Neuronal stem cell (in vitro differentiated cells): ENCODE measurements at regions not wholly inside any gene's neighbourhood (a gene's known extent, or its start where the extent isn't known, plus 50 kb on each side); places are given as distances from the start of the nearest gene placed in this dataset.

Experiments used
- DNase-seq: peaks from one replicate; pipeline ENCODE4 v3.0.0-alpha.2; 2013; ENCODE audit warnings: low spot score
- H2AFZ ChIP-seq: one replicate; pipeline ENCODE4 v1.6.1; 2013; ENCODE audit warnings: mild to moderate bottlenecking, low read length, inconsistent platforms
- H2AK5ac ChIP-seq: 2 replicates; pipeline ENCODE4 v1.6.1; 2013; ENCODE audit warnings: low read depth, mild to moderate bottlenecking, inconsistent platforms, low read length, moderate library complexity, mixed read lengths
- H2BK120ac ChIP-seq: 2 replicates; pipeline ENCODE4 v1.6.1; 2013; ENCODE audit warnings: low read depth, mild to moderate bottlenecking, inconsistent platforms, low read length, moderate library complexity, mixed read lengths
- H2BK12ac ChIP-seq: one replicate; pipeline ENCODE4 v1.6.1; 2013; ENCODE audit warnings: low read length, inconsistent platforms
- H2BK15ac ChIP-seq: 2 replicates; pipeline ENCODE4 v1.6.1; 2013; ENCODE audit warnings: mild to moderate bottlenecking, low read length, inconsistent platforms, mixed read lengths
- H2BK5ac ChIP-seq: one replicate; pipeline ENCODE4 v1.6.1; 2013; ENCODE audit warnings: inconsistent platforms, mild to moderate bottlenecking, low read length, moderate library complexity
- H3K14ac ChIP-seq: one replicate; pipeline ENCODE4 v1.6.1; 2013; ENCODE audit warnings: low read length, inconsistent platforms
- H3K18ac ChIP-seq: 2 replicates; pipeline ENCODE4 v1.6.1; 2013; ENCODE audit warnings: low read length, inconsistent platforms
- H3K23ac ChIP-seq: 2 replicates; pipeline ENCODE4 v1.6.1; 2013; ENCODE audit warnings: low read depth, mild to moderate bottlenecking, mixed read lengths, low read length, inconsistent platforms; ENCODE audit not compliant: poor library complexity
- H3K27ac ChIP-seq: replicated peaks from 3 replicates; pipeline ENCODE4 v1.5.1; 2013; ENCODE audit warnings: low read length, inconsistent platforms
- H3K27me3 ChIP-seq, 3 experiments: 2 replicates each; pipeline ENCODE4 v1.6.1; 2013; ENCODE audit warnings: low read length in 3 of 3, mild to moderate bottlenecking in 2 of 3, inconsistent platforms in 1 of 3, low read depth in 1 of 3, mixed read lengths in 1 of 3, moderate library complexity in 1 of 3; ENCODE audit not compliant: control insufficient read depth in 3 of 3, insufficient read depth in 3 of 3
- H3K36me3 ChIP-seq, 2 donors: replicated peaks in 1 of 2; 2 replicates each; pipeline ENCODE4 v1.6.1; 2013; ENCODE audit warnings: low read length in 2 of 2; ENCODE audit not compliant: control insufficient read depth in 2 of 2, insufficient read depth in 2 of 2
- H3K4ac ChIP-seq: 2 replicates; pipeline ENCODE4 v1.6.1; 2013; ENCODE audit warnings: inconsistent platforms, mild to moderate bottlenecking, low read length, moderate library complexity
- H3K4me1 ChIP-seq, 2 donors: 1 replicate in 1 of 2; 2 replicates in 1 of 2; pipeline ENCODE4 v1.6.1; 2013; ENCODE audit warnings: low read length in 2 of 2, low read depth in 1 of 2; ENCODE audit not compliant: control insufficient read depth in 2 of 2, insufficient read depth in 1 of 2
- H3K4me2 ChIP-seq: one replicate; pipeline ENCODE4 v1.6.1; 2013; ENCODE audit warnings: mild to moderate bottlenecking, low read length, inconsistent platforms; ENCODE audit not compliant: insufficient read depth, poor library complexity, severe bottlenecking
- H3K4me3 ChIP-seq, 2 donors: 2 replicates each; pipeline ENCODE4 v1.5.1; 2013; ENCODE audit warnings: low read length in 2 of 2, mild to moderate bottlenecking in 2 of 2, inconsistent platforms in 1 of 2, moderate library complexity in 1 of 2
- H3K79me1 ChIP-seq: one replicate; pipeline ENCODE4 v1.6.1; 2013; ENCODE audit warnings: low read depth, mild to moderate bottlenecking, inconsistent platforms, low read length, moderate library complexity
- H3K9ac ChIP-seq: one replicate; pipeline ENCODE4 v1.6.1; 2013; ENCODE audit warnings: mild to moderate bottlenecking, low read depth, low read length, inconsistent platforms; ENCODE audit not compliant: poor library complexity
- H3K9me3 ChIP-seq, 2 donors: replicated peaks in 1 of 2; 2 replicates each; pipeline versions ENCODE3 to v1.6.1; 2013; ENCODE audit warnings: low read length in 2 of 2, mild to moderate bottlenecking in 2 of 2, inconsistent platforms in 1 of 2, low read depth in 1 of 2, mixed read lengths in 1 of 2, moderate library complexity in 1 of 2; ENCODE audit not compliant: control insufficient read depth in 2 of 2, insufficient read depth in 1 of 2
- H4K8ac ChIP-seq: one replicate; pipeline ENCODE4 v1.6.1; 2013; ENCODE audit warnings: low read depth, mild to moderate bottlenecking, inconsistent platforms, low read length, moderate library complexity
- H4K91ac ChIP-seq: one replicate; pipeline ENCODE4 v1.6.1; 2013; ENCODE audit warnings: low read length, low read depth, mild to moderate bottlenecking, inconsistent platforms; ENCODE audit not compliant: poor library complexity
- WGBS, 2 donors: extraction: QIAGEN DNeasy Blood & Tissue Kit; methylation state at CpG; one replicate each; pipeline ENCODE4 v1.1.7; 2013; ENCODE audit warnings: missing lambda C conversion rate in 2 of 2, mixed read lengths in 1 of 2; ENCODE audit not compliant: insufficient read length in 2 of 2, insufficient replicate concordance in 1 of 2; ENCODE audit errors: extremely low coverage in 2 of 2; 5-methylcytosine and 5-hydroxymethylcytosine counted together

GRCh38 chr4:27412613-27413012, 552.0 kb downstream of the STIM2 start:
- H2AK5ac ChIP-seq = no peak overlapping the region
- H3K27ac ChIP-seq = no peak overlapping the region
- H3K9ac ChIP-seq = no peak overlapping the region
- H3K27me3 ChIP-seq = no peaks in the 10 kb centered on the region
- no peak overlapping the region for H3K14ac ChIP-seq
- no peak overlapping the region for H3K4me3 ChIP-seq
- no peak overlapping the region for H2BK5ac ChIP-seq
- no peak overlapping the region for H3K23ac ChIP-seq
- H3K4ac ChIP-seq = no peak overlapping the region
- H3K36me3 ChIP-seq = no peaks in the 10 kb centered on the region
- H2BK12ac ChIP-seq = no peak overlapping the region
- H3K18ac ChIP-seq = no peak overlapping the region
- no peak overlapping the region for H2BK15ac ChIP-seq
- no peak overlapping the region for H2AFZ ChIP-seq
- no peak overlapping the region for H2BK120ac ChIP-seq
- peaks cover 0 to 3% of the 10 kb centered on the region in 2 donors for H3K9me3 ChIP-seq
- H3K4me2 ChIP-seq = no peak overlapping the region
- no peak overlapping the region for H4K8ac ChIP-seq
- no CpG with 5 or more reads among the region's 1 CpG for WGBS, 2 donors
- H4K91ac ChIP-seq = no peak overlapping the region
- H3K4me1 ChIP-seq = no peaks in the 10 kb centered on the region
- no peaks in the 10 kb centered on the region for H3K79me1 ChIP-seq
- DNase-seq = no peak

- WGBS, 2 donors = no CpG with 5 or more reads among the region's 3 CpGs
- no peaks in the 10 kb centered on the region for H3K4me1 ChIP-seq
These were observed 554.5 kb downstream of the STIM2 start for GRCh38 chr4:27414887-27415731.

GRCh38 chr4:27428661-27429060, 568.0 kb downstream of the STIM2 start:
- H3K23ac ChIP-seq = no peak overlapping the region
- H3K18ac ChIP-seq = no peak overlapping the region
- H3K36me3 ChIP-seq = no peaks in the 10 kb centered on the region
- H4K8ac ChIP-seq = no peak overlapping the region
- H3K4me3 ChIP-seq = no peak overlapping the region
- H3K4ac ChIP-seq = no peak overlapping the region
- no peaks in the 10 kb centered on the region for H3K79me1 ChIP-seq
- H3K27me3 ChIP-seq = no peaks in the 10 kb centered on the region
- no peak overlapping the region for H3K14ac ChIP-seq
- H2BK120ac ChIP-seq = no peak overlapping the region
- no peaks in the 10 kb centered on the region for H3K4me1 ChIP-seq
- no peak overlapping the region for H3K9ac ChIP-seq
- no peaks in the 10 kb centered on the region for H3K9me3 ChIP-seq
- DNase-seq = no peak
- H3K27ac ChIP-seq = no peak overlapping the region
- no peak overlapping the region for H2BK15ac ChIP-seq
- no peak overlapping the region for H2AK5ac ChIP-seq
- H3K4me2 ChIP-seq = no peak overlapping the region
- WGBS, 2 donors = no CpG with 5 or more reads among the region's 1 CpG
- no peak overlapping the region for H2BK12ac ChIP-seq
- H2AFZ ChIP-seq = no peak overlapping the region
- no peak overlapping the region for H2BK5ac ChIP-seq
- no peak overlapping the region for H4K91ac ChIP-seq

More at GRCh38 chr4:27414887-27415731, 554.5 kb downstream of the STIM2 start:
- Histone ChIP-seq H2AK5ac (no peak overlapping the region), H3K9me3 (peaks cover 0 to 3% of the 10 kb centered on the region in 2 donors), H3K79me1 (no peaks in the 10 kb centered on the region), H2BK15ac (no peak overlapping the region), H3K23ac (no peak overlapping the region), H2BK12ac (no peak overlapping the region), H2BK5ac (no peak overlapping the region), H3K18ac (no peak overlapping the region), H3K36me3 (no peaks in the 10 kb centered on the region), H4K8ac (no peak overlapping the region), H3K4me2 (no peak overlapping the region), H3K4ac (no peak overlapping the region), H3K27ac (no peak overlapping the region), H3K14ac (no peak overlapping the region), H3K9ac (no peak overlapping the region), H4K91ac (no peak overlapping the region), H2AFZ (no peak overlapping the region), H3K27me3 (no peaks in the 10 kb centered on the region), H2BK120ac (no peak overlapping the region), H3K4me3 (no peak overlapping the region)
- no peak for DNase-seq

- Histone ChIP-seq H3K36me3 (no peaks in the 10 kb centered on the region), H4K8ac (no peak overlapping the region), H3K18ac (no peak overlapping the region), H3K27me3 (no peaks in the 10 kb centered on the region), H3K23ac (no peak overlapping the region), H3K14ac (no peak overlapping the region), H3K9me3 (no peaks in the 10 kb centered on the region), H2BK15ac (no peak overlapping the region), H2AFZ (no peak overlapping the region), H3K79me1 (no peaks in the 10 kb centered on the region), H3K4me1 (no peaks in the 10 kb centered on the region), H2AK5ac (no peak overlapping the region), H3K9ac (no peak overlapping the region), H3K27ac (no peak overlapping the region), H2BK12ac (no peak overlapping the region), H4K91ac (no peak overlapping the region), H3K4me3 (no peak overlapping the region), H3K4me2 (no peak overlapping the region), H3K4ac (no peak overlapping the region), H2BK120ac (no peak overlapping the region), H2BK5ac (no peak overlapping the region)
- no peak for DNase-seq
- no CpG with 5 or more reads among the region's 5 CpGs for WGBS, 2 donors
These were observed 568.8 kb downstream of the STIM2 start for GRCh38 chr4:27429364-27429871.
